B cell (primary cell): ENCODE measurements at regions not wholly inside any gene's neighbourhood (a gene's known extent, or its start where the extent isn't known, plus 50 kb on each side); places are given as distances from the start of the nearest gene placed in this dataset.

ENCODE experiments used
- ATAC-seq: fragments of 200-7000 bp; cut with Tn5 transposase; one replicate; pipeline ENCODE4 v1.10.0; 2021; ENCODE audit warnings: low read depth, mild to moderate bottlenecking, moderate number of reproducible peaks, moderate library complexity
- CTCF ChIA-PET: fragments of 350-600 bp; sonication (Branson Sonifier 250); formaldehyde crosslinking; loops from one replicate; lab custom pipeline; 2021; ENCODE audit warnings: antibody characterized with exemption, inconsistent platforms; lab: Charles Lee
- POLR2A ChIA-PET: fragments of 350-600 bp; sonication (Branson Sonifier 250); formaldehyde crosslinking; loops from one replicate; lab custom pipeline; 2021; ENCODE audit warnings: antibody characterized with exemption; lab: Charles Lee
- DNase-seq: peaks from one replicate; pipeline ENCODE4 v3.0.0; 2013
- H2AFZ ChIP-seq: 2 replicates; pipeline ENCODE4 v1.6.1; 2012; ENCODE audit warnings: mild to moderate bottlenecking, low read depth, low read length; ENCODE audit not compliant: insufficient read depth, poor library complexity, severe bottlenecking
- H3K27ac ChIP-seq, 2 donors: 1 replicate in 1 of 2; 2 replicates in 1 of 2; pipeline ENCODE4 v1.5.1; 2012 to 2013; ENCODE audit warnings: low read length in 2 of 2, mild to moderate bottlenecking in 2 of 2, moderate library complexity in 1 of 2
- H3K27me3 ChIP-seq, 4 experiments: fragments of 200-600 bp in 1 of 4; sonication (generic) in 1 of 4; replicated peaks in 1 of 4; 1 replicate in 2 of 4; 2 replicates in 2 of 4; pipeline versions ENCODE4 v1.6.1 to v1.7.0; 2013 to 2016; ENCODE audit warnings: low read length in 3 of 4, mild to moderate bottlenecking in 2 of 4, mixed read lengths in 1 of 4, moderate library complexity in 1 of 4; ENCODE audit not compliant: insufficient read depth in 4 of 4, control insufficient read depth in 3 of 4; ENCODE audit errors: control extremely low read depth in 1 of 4
- H3K36me3 ChIP-seq, 2 experiments: replicated peaks in 1 of 2; 1 replicate in 1 of 2; 2 replicates in 1 of 2; pipeline versions ENCODE4 v1.6.1 to v1.7.1; 2013; ENCODE audit warnings: low read length in 1 of 2; ENCODE audit not compliant: insufficient read depth in 2 of 2, control insufficient read depth in 1 of 2; ENCODE audit errors: control extremely low read depth in 1 of 2, extremely low read depth in 1 of 2
- H3K4me1 ChIP-seq, 2 donors: fragments of 200-600 bp in 1 of 2; sonication (generic) in 1 of 2; 1 replicate in 1 of 2; 2 replicates in 1 of 2; pipeline versions ENCODE4 v1.5.1 to v1.6.1; 2013 to 2017; ENCODE audit warnings: low read length in 2 of 2; ENCODE audit not compliant: control insufficient read depth in 2 of 2, insufficient read depth in 2 of 2
- H3K4me2 ChIP-seq: replicated peaks from 2 replicates; pipeline ENCODE3; 2012; ENCODE audit warnings: mild to moderate bottlenecking, low read depth, low read length; ENCODE audit not compliant: poor library complexity, severe bottlenecking
- H3K4me3 ChIP-seq, 5 experiments: fragments of 200-600 bp in 1 of 5; sonication (generic) in 1 of 5; 1 replicate in 3 of 5; 2 replicates in 2 of 5; pipeline versions ENCODE4 v1.5.1 to v1.7.0; 2011 to 2016; ENCODE audit warnings: low read length in 4 of 5, mild to moderate bottlenecking in 4 of 5, low read depth in 2 of 5, control low read depth in 1 of 5, moderate library complexity in 1 of 5; ENCODE audit not compliant: insufficient read depth in 1 of 5; ENCODE audit errors: control extremely low read depth in 1 of 5, extremely low read depth in 1 of 5
- H3K79me2 ChIP-seq: fragments of 200-600 bp; sonication (generic); one replicate; pipeline ENCODE4 v1.6.0; 2016; ENCODE audit warnings: low read length; ENCODE audit not compliant: control insufficient read depth, insufficient read depth
- H3K9ac ChIP-seq: fragments of 200-600 bp; sonication (generic); 2 replicates; pipeline ENCODE4 v1.6.1; 2017; ENCODE audit warnings: mild to moderate bottlenecking, low read length, moderate library complexity
- H3K9me3 ChIP-seq, 3 donors: one replicate each; pipeline versions ENCODE4 v1.6.1 to v1.7.1; 2013; ENCODE audit warnings: low read length in 2 of 3; ENCODE audit not compliant: control insufficient read depth in 2 of 3, insufficient read depth in 1 of 3; ENCODE audit errors: control extremely low read depth in 1 of 3
- H4K20me1 ChIP-seq: 2 replicates; pipeline ENCODE4 v1.6.0; 2012; ENCODE audit warnings: mild to moderate bottlenecking, low read length; ENCODE audit not compliant: insufficient read depth, control insufficient read depth, poor library complexity, severe bottlenecking
- H3K27ac Mint-ChIP-seq: one replicate; pipeline ENCODE4 v1.8.0; 2021; ENCODE audit warnings: mixed read lengths
- H3K27me3 Mint-ChIP-seq: one replicate; pipeline ENCODE4 v1.8.0; 2021; ENCODE audit warnings: mixed read lengths
- H3K4me1 Mint-ChIP-seq: one replicate; pipeline ENCODE4 v1.8.0; 2021; ENCODE audit warnings: mixed read lengths
- H3K4me3 Mint-ChIP-seq: one replicate; pipeline ENCODE4 v1.8.0; 2021; ENCODE audit warnings: mixed read lengths
- H3K9me3 Mint-ChIP-seq: one replicate; pipeline ENCODE4 v1.8.0; 2022; ENCODE audit warnings: mixed read lengths; ENCODE audit not compliant: insufficient read depth
- EZH2 ChIP-seq: IDR thresholded peaks from 2 replicates; pipeline ENCODE4 v1.6.1; 2012; ENCODE audit warnings: borderline replicate concordance, low read depth, mild to moderate bottlenecking, moderate library complexity, low read length; ENCODE audit not compliant: insufficient read depth, poor library complexity, severe bottlenecking
- WGBS: methylation state at CpG from one replicate; pipeline ENCODE4 v1.1.5; 2013; ENCODE audit warnings: missing lambda C conversion rate; ENCODE audit not compliant: insufficient coverage; 5-methylcytosine and 5-hydroxymethylcytosine counted together
- intact Hi-C: fragments of 100-400 bp; cut with micrococcal nuclease; formaldehyde crosslinking; loops from one replicate; pipeline ENCODE4 v1.10.0; 2022
- TF ChIP-seq, protein P1 (sequence below): fragments of 200-600 bp; IDR thresholded peaks from one replicate; pipeline ENCODE4 v1.8.0; 2022; ENCODE audit warnings: antibody characterized with exemption, mild to moderate bottlenecking

DNA sequence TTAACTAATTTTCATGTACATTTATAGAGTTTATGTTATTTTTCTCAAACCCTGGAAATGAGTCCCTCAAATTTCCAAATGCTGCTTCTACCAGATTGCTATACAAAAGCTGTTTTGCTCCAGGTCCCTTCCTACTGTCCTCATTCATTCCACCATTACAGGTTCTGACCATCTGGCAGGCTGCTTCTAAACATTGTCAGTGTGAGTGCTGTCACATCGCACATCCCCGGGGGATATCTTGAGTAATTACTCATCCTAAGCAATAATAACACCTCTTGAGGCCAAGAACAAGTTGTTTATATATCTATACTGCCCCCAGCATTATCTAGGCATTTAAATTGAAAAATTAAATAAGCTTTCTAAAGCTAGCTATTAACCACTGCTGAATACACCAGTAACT, 1675.3 kb upstream of the CDH6 start:
- no peak for DNase-seq
- Histone ChIP-seq H2AFZ (no peak overlapping the region), H3K27ac (no peak overlapping the region), H3K9me3 (peaks cover 0 to 7% (median 0%) of the 10 kb centered on the region in 3 donors), H3K4me1 (no peaks in the 10 kb centered on the region), H3K36me3 (no peaks in the 10 kb centered on the region), H3K4me2 (no peak overlapping the region), H3K9ac (no peak overlapping the region), H3K79me2 (no peaks in the 10 kb centered on the region), H3K4me3 (no peak overlapping the region), H4K20me1 (no peaks in the 10 kb centered on the region), H3K27me3 (no peaks in the 10 kb centered on the region)
- no peak for TF ChIP-seq EZH2
- TF ChIP-seq, protein P1, sequence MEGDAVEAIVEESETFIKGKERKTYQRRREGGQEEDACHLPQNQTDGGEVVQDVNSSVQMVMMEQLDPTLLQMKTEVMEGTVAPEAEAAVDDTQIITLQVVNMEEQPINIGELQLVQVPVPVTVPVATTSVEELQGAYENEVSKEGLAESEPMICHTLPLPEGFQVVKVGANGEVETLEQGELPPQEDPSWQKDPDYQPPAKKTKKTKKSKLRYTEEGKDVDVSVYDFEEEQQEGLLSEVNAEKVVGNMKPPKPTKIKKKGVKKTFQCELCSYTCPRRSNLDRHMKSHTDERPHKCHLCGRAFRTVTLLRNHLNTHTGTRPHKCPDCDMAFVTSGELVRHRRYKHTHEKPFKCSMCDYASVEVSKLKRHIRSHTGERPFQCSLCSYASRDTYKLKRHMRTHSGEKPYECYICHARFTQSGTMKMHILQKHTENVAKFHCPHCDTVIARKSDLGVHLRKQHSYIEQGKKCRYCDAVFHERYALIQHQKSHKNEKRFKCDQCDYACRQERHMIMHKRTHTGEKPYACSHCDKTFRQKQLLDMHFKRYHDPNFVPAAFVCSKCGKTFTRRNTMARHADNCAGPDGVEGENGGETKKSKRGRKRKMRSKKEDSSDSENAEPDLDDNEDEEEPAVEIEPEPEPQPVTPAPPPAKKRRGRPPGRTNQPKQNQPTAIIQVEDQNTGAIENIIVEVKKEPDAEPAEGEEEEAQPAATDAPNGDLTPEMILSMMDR: no peak
- H3K4me3 Mint-ChIP-seq: no peak overlapping the region
- no peak overlapping the region for H3K27ac Mint-ChIP-seq
- no peaks in the 10 kb centered on the region for H3K27me3 Mint-ChIP-seq
- intact Hi-C loops: no loop called here
- no peaks in the 10 kb centered on the region for H3K4me1 Mint-ChIP-seq
- peaks cover 6% of the 10 kb centered on the region for H3K9me3 Mint-ChIP-seq
- ATAC-seq: no peak
- CTCF ChIA-PET: no interaction called here
- WGBS: no CpG with 5 or more reads among the region's 2 CpGs
- POLR2A ChIA-PET: no interaction called here

DNA sequence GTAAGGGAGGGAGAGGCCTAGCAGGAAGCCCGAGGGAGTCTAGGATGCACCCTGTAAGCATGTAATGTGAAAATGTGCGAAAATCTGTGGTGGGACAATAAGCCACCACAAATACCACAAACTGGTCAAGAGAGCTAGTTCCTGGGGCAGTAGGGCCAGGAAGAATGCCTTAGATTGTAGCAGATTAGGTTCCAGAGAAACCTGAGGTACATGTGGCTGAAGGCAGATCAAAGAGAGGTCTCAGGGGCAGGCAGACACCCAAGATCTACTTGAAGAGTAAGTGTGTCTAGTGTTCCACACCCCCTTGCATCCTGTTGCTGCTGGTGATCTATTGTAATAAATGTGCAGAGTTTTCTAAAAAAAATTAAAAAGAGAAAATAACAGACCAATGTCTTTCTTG, 1677.3 kb upstream of the CDH6 start:
- no peak for DNase-seq
- H3K4me1 ChIP-seq: no peaks in the 10 kb centered on the region
- H3K4me3 Mint-ChIP-seq: no peak overlapping the region
- no peak for ATAC-seq
- H3K27ac ChIP-seq: no peak overlapping the region
- no peak for TF ChIP-seq EZH2
- TF ChIP-seq, protein P1: no peak
- H4K20me1 ChIP-seq: no peaks in the 10 kb centered on the region
- CTCF ChIA-PET: no interaction called here
- H2AFZ ChIP-seq: no peak overlapping the region
- H3K27ac Mint-ChIP-seq: no peak overlapping the region
- no peaks in the 10 kb centered on the region for H3K27me3 ChIP-seq
- WGBS: no CpG with 5 or more reads among the region's 2 CpGs
- no peak overlapping the region for H3K9ac ChIP-seq
- no peaks in the 10 kb centered on the region for H3K27me3 Mint-ChIP-seq
- POLR2A ChIA-PET: no interaction called here
- H3K9me3 ChIP-seq: peaks cover 0 to 4% (median 0%) of the 10 kb centered on the region in 3 donors
- H3K36me3 ChIP-seq: no peaks in the 10 kb centered on the region
- H3K4me2 ChIP-seq: no peak overlapping the region
- no peak overlapping the region for H3K4me3 ChIP-seq
- intact Hi-C loops: no loop called here
- no peaks in the 10 kb centered on the region for H3K79me2 ChIP-seq
- H3K4me1 Mint-ChIP-seq: no peaks in the 10 kb centered on the region
- peaks cover 6% of the 10 kb centered on the region for H3K9me3 Mint-ChIP-seq
